ENCODE measurements at regions not wholly inside any gene's neighbourhood (a gene's known extent, or its start where the extent isn't known, plus 50 kb on each side); places are given as distances from the start of the nearest gene placed in this dataset.

DNA sequence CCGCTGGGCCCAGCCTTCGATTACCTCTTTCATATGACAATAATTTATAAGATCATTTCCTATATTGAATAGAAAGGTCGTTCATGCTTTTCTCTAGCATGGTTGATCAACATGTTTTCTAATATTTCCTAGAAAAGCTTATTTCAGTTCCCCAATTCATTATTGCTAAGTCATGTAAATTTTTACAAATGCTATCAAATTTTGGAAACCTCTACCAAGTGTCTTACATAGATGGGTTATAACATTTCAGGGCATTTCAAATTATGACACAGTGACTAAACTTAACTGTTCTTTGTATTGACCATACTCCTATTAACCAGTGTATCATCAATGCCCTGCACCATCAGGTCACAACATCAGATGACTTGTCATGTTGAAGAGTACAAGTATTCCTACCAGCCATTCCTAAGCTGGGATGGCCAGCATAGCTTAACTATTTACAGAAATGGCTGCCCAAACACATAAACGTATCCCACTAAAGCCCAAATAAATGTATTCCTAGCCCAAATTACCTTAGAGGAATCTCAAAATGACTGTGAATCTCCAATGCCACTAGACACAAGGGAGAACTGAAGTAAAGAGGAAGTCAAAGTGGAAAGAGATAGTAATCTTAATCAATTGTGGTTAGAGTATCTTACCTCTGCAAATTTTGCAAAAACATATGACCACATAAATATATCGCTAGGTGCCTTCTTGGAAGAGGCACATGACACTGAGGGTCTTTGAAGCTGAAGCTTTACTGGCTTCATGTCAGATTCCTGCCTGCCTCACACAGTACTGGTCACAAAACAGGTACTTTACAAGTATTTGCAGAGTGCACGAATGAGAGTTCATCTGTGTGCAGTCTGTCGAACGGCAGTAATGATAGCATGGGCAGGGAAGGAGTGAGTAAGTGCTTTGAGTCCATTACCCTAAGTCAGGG lies 87.3 kb upstream of the TLK1 start:
- no peak for DNase-seq (ENCODE audit: low read depth)
- TF ChIP-seq CTCF (conservative IDR thresholded peaks at IDR 0.05; ENCODE audit: low read depth, low read length): no peak
- H3K4me3 ChIP-seq (ENCODE audit: low read depth, low read length): no peak overlapping the region

DNA sequence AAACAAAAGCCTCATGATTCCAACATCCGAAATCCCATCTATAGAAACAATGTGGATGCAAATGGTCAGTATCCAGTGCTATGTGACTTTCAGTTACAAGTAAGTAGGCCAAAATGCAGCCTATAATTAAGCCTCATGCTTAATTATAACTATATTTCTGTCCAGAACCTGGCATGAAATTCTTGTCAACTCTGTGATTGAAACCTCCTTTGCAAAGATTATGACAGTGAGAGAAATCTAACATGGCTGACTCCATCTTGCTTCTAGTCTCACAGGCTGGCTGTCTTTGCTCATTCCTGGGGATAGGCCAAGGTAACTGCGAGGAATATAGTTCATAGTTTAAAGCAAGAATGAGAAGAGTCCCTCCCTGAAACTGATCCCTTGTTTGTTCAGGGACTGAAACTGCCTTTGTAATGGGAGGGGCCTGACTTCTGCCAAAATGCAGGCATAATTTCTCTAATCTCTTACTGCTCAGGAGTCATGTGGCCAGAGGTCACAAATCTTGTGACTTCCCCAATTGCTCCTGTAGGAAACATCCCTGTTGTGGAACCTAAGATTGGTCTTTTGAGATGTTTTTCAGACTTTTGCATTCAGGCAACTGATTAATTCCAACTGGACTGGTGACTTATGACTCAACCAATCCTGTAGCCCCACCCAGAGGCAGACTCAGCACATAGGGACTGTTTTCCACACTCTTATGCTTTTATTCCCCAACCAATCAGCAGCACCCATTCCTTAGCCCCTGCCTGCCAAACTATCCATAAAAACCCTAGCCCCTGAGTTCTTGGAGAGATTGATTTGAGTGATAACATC lies 84.5 kb upstream of the TLK1 start:
- H3K4me3 ChIP-seq (ENCODE audit: low read depth, low read length): no peak overlapping the region
- DNase-seq (ENCODE audit: low read depth): no peak
- TF ChIP-seq CTCF (conservative IDR thresholded peaks at IDR 0.05; ENCODE audit: low read depth, low read length): peak; percentile 4

DNA sequence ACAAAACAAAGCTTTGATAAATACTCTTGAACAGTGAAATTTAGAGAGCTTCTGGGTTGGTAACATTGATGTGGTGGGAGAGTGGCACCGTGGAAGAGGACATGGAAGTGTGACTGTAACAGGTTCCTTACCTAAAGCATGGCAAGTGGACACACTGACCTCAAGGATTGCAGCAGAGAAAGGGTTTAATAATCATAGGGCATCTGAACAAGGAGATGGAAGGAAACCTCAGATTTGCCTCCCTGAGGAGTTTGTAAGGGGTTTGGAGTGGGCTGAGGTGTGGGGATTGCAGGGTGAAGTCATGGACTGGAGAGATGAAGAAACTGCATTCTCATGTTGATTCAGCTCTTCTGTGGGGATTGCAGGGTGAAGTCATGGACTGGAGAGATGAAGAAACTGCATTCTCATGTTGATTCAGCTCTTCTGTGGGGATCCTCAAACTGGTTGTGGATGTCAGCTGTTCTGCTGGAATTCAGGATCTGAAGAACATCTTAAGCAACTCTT lies 83.8 kb upstream of the TLK1 start:
- H3K4me3 ChIP-seq (ENCODE audit: low read depth, low read length): no peak overlapping the region
- DNase-seq (ENCODE audit: low read depth): no peak
- no peak for TF ChIP-seq CTCF (conservative IDR thresholded peaks at IDR 0.05; ENCODE audit: low read depth, low read length)

GRCh38 chr2:171241771-171242170 lies 81.1 kb upstream of the TLK1 start:
- DNase-seq (ENCODE audit: low read depth): no peak
- TF ChIP-seq CTCF (conservative IDR thresholded peaks at IDR 0.05; ENCODE audit: low read depth, low read length): no peak
- H3K4me3 ChIP-seq (ENCODE audit: low read depth, low read length): no peak overlapping the region

DNA sequence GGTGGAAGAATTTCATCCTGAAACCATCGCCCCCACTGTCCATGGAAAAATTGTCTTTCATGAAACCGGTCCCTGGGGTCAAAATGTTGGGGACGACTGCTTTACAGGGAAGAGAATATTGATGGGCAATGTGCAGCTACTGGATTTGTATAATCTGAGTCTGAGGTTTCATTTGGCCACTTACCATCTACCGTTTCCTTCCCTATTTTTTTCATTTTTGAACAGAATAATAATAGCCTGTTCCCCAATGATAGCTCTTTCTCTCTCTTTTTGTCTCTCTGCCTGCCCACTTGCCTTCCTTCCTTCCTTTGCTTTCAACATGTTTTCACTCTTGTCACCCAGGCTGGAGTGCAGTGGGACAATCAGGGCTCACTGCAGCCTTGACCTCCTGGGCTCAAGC lies 78.3 kb upstream of the TLK1 start:
- H3K4me3 ChIP-seq (ENCODE audit: low read depth, low read length): no peak overlapping the region
- no peak for DNase-seq (ENCODE audit: low read depth)
- TF ChIP-seq CTCF (conservative IDR thresholded peaks at IDR 0.05; ENCODE audit: low read depth, low read length): no peak

- no peak for DNase-seq (ENCODE audit: low read depth)
- TF ChIP-seq CTCF (conservative IDR thresholded peaks at IDR 0.05; ENCODE audit: low read depth, low read length): no peak
- no peak overlapping the region for H3K4me3 ChIP-seq (ENCODE audit: low read depth, low read length)
Observed at GRCh38 chr2:171237751-171238505, 77.2 kb upstream of the TLK1 start.
